Loucy (cell line): ENCODE measurements at regions not wholly inside any gene's neighbourhood (a gene's known extent, or its start where the extent isn't known, plus 50 kb on each side); places are given as distances from the start of the nearest gene placed in this dataset.

Experiments used
- H2AFZ ChIP-seq: fragments of 200-600 bp; sonication (generic); 2 replicates; pipeline ENCODE4 v1.6.0; 2016; ENCODE audit warnings: antibody characterized with exemption, mild to moderate bottlenecking, low read length, moderate library complexity
- H3F3A ChIP-seq: fragments of 200-600 bp; 2 replicates; pipeline ENCODE4 v1.6.0; 2016; ENCODE audit warnings: antibody characterized with exemption, low read depth, mild to moderate bottlenecking
- H3K27me3 ChIP-seq: fragments of 200-600 bp; sonication (generic); 2 replicates; pipeline ENCODE4 v1.6.1; 2014; ENCODE audit warnings: low read length, mild to moderate bottlenecking; ENCODE audit not compliant: insufficient read depth, poor library complexity, severe bottlenecking
- H3K36me3 ChIP-seq: fragments of 200-600 bp; sonication (generic); 2 replicates; pipeline ENCODE4 v1.6.1; 2016; ENCODE audit warnings: low read length; ENCODE audit not compliant: insufficient read depth
- H3K4me1 ChIP-seq: fragments of 200-600 bp; sonication (generic); 2 replicates; pipeline ENCODE4 v1.5.1; 2014; ENCODE audit warnings: low read length, mild to moderate bottlenecking; ENCODE audit not compliant: insufficient read depth, poor library complexity, severe bottlenecking
- H3K4me2 ChIP-seq: fragments of 200-600 bp; sonication (generic); 2 replicates; pipeline ENCODE4 v1.6.0; 2014; ENCODE audit warnings: antibody characterized with exemption, low read length, low read depth, mild to moderate bottlenecking; ENCODE audit not compliant: poor library complexity, severe bottlenecking
- H3K4me3 ChIP-seq: fragments of 200-600 bp; sonication (generic); 2 replicates; pipeline ENCODE4 v1.5.1; 2014; ENCODE audit warnings: low read length, mild to moderate bottlenecking, mixed read lengths; ENCODE audit not compliant: poor library complexity, severe bottlenecking
- H3K79me2 ChIP-seq: fragments of 200-600 bp; sonication (generic); 2 replicates; pipeline ENCODE4 v1.6.1; 2014; ENCODE audit warnings: low read length; ENCODE audit not compliant: insufficient read depth
- H3K9ac ChIP-seq: fragments of 200-600 bp; sonication (generic); 2 replicates; pipeline ENCODE4 v1.6.0; 2014; ENCODE audit warnings: mild to moderate bottlenecking, low read depth, low read length, moderate library complexity; ENCODE audit not compliant: poor library complexity, severe bottlenecking
- H3K9me2 ChIP-seq: fragments of 200-600 bp; sonication (generic); replicated peaks from 2 replicates; pipeline ENCODE4 v1.6.1; 2016; ENCODE audit warnings: low read depth, low read length, mixed read lengths
- H3K9me3 ChIP-seq: fragments of 200-600 bp; sonication (generic); 2 replicates; pipeline ENCODE4 v1.6.1; 2014; ENCODE audit warnings: mild to moderate bottlenecking, antibody characterized with exemption, low read length, low read depth; ENCODE audit not compliant: insufficient read depth
- H4K20me1 ChIP-seq: fragments of 200-600 bp; sonication (generic); 2 replicates; pipeline ENCODE4 v1.6.0; 2014; ENCODE audit warnings: antibody characterized with exemption, low read length, mild to moderate bottlenecking; ENCODE audit not compliant: insufficient read depth, poor library complexity, severe bottlenecking
- EZH2phosphoT487 ChIP-seq: fragments of 200-600 bp; IDR thresholded peaks from 2 replicates; pipeline ENCODE4 v1.6.1; 2018; ENCODE audit warnings: antibody characterized with exemption, mild to moderate bottlenecking, moderate library complexity, borderline replicate concordance
- TF ChIP-seq, protein P1 (sequence below): fragments of 200-600 bp; sonication (generic); conservative IDR thresholded peaks from 2 replicates; pipeline ENCODE4 v1.5.1; 2014; ENCODE audit warnings: mild to moderate bottlenecking, antibody characterized with exemption, low read length

GRCh38 chr2:20515290-20516220, 68.7 kb downstream of the RHOB start:
- Histone ChIP-seq H3K36me3 (no peaks in the 10 kb centered on the region), H3K9me3 (no peaks in the 10 kb centered on the region), H3K9ac (no peak overlapping the region), H3K4me1 (no peaks in the 10 kb centered on the region), H3K79me2 (no peaks in the 10 kb centered on the region), H2AFZ (no peak overlapping the region), H3K4me3 (no peak overlapping the region), H4K20me1 (no peaks in the 10 kb centered on the region), H3K9me2 (no peaks in the 10 kb centered on the region), H3F3A (no peaks in the 10 kb centered on the region), H3K27me3 (no peaks in the 10 kb centered on the region), H3K4me2 (no peak overlapping the region)
- TF ChIP-seq, protein P1, sequence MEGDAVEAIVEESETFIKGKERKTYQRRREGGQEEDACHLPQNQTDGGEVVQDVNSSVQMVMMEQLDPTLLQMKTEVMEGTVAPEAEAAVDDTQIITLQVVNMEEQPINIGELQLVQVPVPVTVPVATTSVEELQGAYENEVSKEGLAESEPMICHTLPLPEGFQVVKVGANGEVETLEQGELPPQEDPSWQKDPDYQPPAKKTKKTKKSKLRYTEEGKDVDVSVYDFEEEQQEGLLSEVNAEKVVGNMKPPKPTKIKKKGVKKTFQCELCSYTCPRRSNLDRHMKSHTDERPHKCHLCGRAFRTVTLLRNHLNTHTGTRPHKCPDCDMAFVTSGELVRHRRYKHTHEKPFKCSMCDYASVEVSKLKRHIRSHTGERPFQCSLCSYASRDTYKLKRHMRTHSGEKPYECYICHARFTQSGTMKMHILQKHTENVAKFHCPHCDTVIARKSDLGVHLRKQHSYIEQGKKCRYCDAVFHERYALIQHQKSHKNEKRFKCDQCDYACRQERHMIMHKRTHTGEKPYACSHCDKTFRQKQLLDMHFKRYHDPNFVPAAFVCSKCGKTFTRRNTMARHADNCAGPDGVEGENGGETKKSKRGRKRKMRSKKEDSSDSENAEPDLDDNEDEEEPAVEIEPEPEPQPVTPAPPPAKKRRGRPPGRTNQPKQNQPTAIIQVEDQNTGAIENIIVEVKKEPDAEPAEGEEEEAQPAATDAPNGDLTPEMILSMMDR: no peak
- no peak for TF ChIP-seq EZH2phosphoT487

DNA sequence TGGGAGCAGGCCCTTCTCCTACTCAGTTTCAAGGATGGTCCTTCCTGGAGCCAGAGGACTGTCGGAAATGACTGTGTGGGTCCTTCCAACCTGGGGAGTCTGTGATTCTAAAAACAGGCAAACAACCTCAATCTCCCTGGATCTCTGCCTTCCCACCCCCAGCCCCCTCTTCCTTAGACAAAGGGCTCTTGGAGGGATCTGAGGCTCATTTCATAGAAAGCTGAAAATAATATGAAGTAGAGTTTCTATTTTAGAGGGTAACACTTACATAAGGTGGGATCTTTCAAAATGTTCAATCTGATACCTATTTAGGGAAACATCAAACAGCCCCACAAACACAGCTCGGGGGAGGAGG, 69.4 kb downstream of the RHOB start:
- TF ChIP-seq, protein P1: no peak
- TF ChIP-seq EZH2phosphoT487: no peak
- no peaks in the 10 kb centered on the region for H3F3A ChIP-seq
- H3K4me2 ChIP-seq: no peak overlapping the region
- no peaks in the 10 kb centered on the region for H3K36me3 ChIP-seq
- no peaks in the 10 kb centered on the region for H4K20me1 ChIP-seq
- no peak overlapping the region for H3K4me3 ChIP-seq
- H3K27me3 ChIP-seq: no peaks in the 10 kb centered on the region
- H3K4me1 ChIP-seq: no peaks in the 10 kb centered on the region
- no peak overlapping the region for H3K9ac ChIP-seq
- H2AFZ ChIP-seq: no peak overlapping the region
- H3K9me3 ChIP-seq: no peaks in the 10 kb centered on the region
- H3K79me2 ChIP-seq: no peaks in the 10 kb centered on the region
- H3K9me2 ChIP-seq: no peaks in the 10 kb centered on the region

DNA sequence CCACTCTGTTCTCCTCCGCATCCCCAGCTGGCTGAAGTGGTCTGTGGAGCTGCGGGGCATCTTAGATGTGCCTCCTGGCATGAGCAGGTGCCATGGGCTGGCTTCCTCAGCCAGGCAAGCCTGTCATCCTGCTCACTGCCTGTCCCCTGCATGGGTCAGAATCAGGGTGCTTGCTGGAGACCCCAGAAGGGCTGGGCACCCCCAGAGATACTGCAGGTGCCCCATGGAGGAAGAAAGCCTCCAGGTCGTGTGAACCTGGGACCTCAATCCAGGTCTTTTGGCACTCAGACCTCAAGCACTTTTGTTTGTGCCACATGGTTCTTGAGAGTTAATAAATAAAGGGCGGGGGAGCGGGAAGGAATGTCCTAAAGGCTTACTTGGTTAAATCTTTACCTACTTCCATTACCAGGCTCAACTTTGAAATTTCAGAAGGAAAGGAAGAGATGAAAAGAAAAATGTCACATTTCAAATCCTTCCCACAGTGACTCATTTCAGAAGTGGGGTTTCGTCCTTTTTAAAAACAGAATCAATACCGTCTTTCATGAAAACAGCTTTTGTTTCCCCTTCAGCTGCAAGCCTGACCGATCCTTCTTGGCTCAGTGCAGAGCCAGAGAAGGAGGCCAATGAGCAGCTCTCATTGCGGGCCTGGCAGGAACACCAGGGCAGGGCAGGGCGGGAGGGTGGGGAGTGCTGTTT, 69.9 kb downstream of the RHOB start:
- Histone ChIP-seq H3K4me3 (no peak overlapping the region), H3K27me3 (no peaks in the 10 kb centered on the region), H3K79me2 (no peaks in the 10 kb centered on the region), H3K36me3 (no peaks in the 10 kb centered on the region), H3K9me3 (no peaks in the 10 kb centered on the region), H2AFZ (no peak overlapping the region), H3K9ac (no peak overlapping the region), H3K4me1 (peaks cover 4% of the 10 kb centered on the region), H3F3A (no peaks in the 10 kb centered on the region), H4K20me1 (no peaks in the 10 kb centered on the region), H3K9me2 (no peaks in the 10 kb centered on the region), H3K4me2 (no peak overlapping the region)
- TF ChIP-seq EZH2phosphoT487: no peak
- TF ChIP-seq, protein P1: no peak
